Smooth muscle cell (in vitro differentiated cells): ENCODE measurements at regions not wholly inside any gene's neighbourhood (a gene's known extent, or its start where the extent isn't known, plus 50 kb on each side); places are given as distances from the start of the nearest gene placed in this dataset.

Experiments
- DNase-seq: peaks from one replicate; lab custom pipeline; 2025; ENCODE audit not compliant: unreplicated experiment; lab: John Stamatoyannopoulos, UW
- H2AFZ ChIP-seq: fragments of 200-600 bp; sonication (generic); 2 replicates; pipeline ENCODE4 v1.6.0; 2016; ENCODE audit warnings: antibody characterized with exemption, low read depth, mild to moderate bottlenecking
- H3F3A ChIP-seq: fragments of 200-600 bp; sonication (generic); 2 replicates; pipeline ENCODE4 v1.6.0; 2017; ENCODE audit warnings: antibody characterized with exemption, low read depth
- H3K27ac ChIP-seq: fragments of 200-600 bp; sonication (generic); 2 replicates; pipeline ENCODE4 v1.5.1; 2016; ENCODE audit warnings: low read depth, mild to moderate bottlenecking
- H3K27me3 ChIP-seq: fragments of 200-600 bp; sonication (generic); 2 replicates; pipeline ENCODE4 v1.6.1; 2016; ENCODE audit warnings: low read depth, mild to moderate bottlenecking
- H3K36me3 ChIP-seq: fragments of 200-600 bp; sonication (generic); 2 replicates; pipeline ENCODE4 v1.5.1; 2016; ENCODE audit warnings: low read depth
- H3K4me1 ChIP-seq: fragments of 200-600 bp; sonication (generic); 2 replicates; pipeline ENCODE4 v1.5.1; 2016; ENCODE audit warnings: low read depth
- H3K4me2 ChIP-seq: fragments of 200-600 bp; sonication (generic); 2 replicates; pipeline ENCODE4 v1.6.0; 2016; ENCODE audit warnings: mild to moderate bottlenecking
- H3K4me3 ChIP-seq: fragments of 200-600 bp; sonication (generic); 2 replicates; pipeline ENCODE4 v1.5.1; 2016; ENCODE audit warnings: mild to moderate bottlenecking
- H3K79me2 ChIP-seq: fragments of 200-600 bp; sonication (generic); 2 replicates; pipeline ENCODE4 v1.6.0; 2016; ENCODE audit warnings: low read depth, mild to moderate bottlenecking
- H3K9ac ChIP-seq: fragments of 200-600 bp; sonication (generic); 2 replicates; pipeline ENCODE4 v1.6.0; 2016; ENCODE audit warnings: low read depth
- H3K9me3 ChIP-seq: fragments of 200-600 bp; sonication (generic); replicated peaks from 2 replicates; pipeline ENCODE4 v1.5.1; 2016; ENCODE audit warnings: low read depth
- H4K20me1 ChIP-seq: fragments of 200-600 bp; sonication (generic); 2 replicates; pipeline ENCODE4 v1.6.0; 2016; ENCODE audit warnings: low read depth
- WGBS: methylation state at CpG from one replicate; pipeline ENCODE4 v1.1.7; 2016; ENCODE audit warnings: low lambda C conversion rate; 5-methylcytosine and 5-hydroxymethylcytosine counted together
- TF ChIP-seq, protein P1 (sequence below): fragments of 200-600 bp; sonication (generic); IDR thresholded peaks from 2 replicates; pipeline ENCODE4 v1.5.1; 2017; ENCODE audit warnings: borderline replicate concordance, mild to moderate bottlenecking, antibody characterized with exemption; ENCODE audit not compliant: insufficient read depth, poor library complexity, severe bottlenecking

DNA sequence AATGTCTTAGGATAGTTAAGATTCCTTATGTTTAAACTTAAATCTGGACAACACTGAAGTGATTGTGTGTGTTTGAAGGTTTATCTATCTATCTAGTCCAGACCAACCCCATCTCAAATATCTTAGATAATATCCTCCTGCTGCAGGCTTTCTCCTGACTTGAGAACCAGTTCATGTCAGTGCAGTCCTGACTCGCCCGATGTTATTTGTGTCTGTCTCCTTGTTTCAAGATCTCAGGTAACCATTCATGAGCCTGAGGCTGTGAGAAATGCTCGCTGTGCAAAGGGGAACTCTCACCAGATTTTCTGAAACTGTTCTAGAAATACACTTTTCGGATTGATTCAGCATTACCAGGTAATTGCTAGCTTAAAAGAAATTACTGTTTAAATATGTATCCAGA, 356.2 kb downstream of the SNAPC1 start:
- no peak for DNase-seq
- H3K9me3 ChIP-seq = no peaks in the 10 kb centered on the region
- no peak overlapping the region for H3K4me2 ChIP-seq
- TF ChIP-seq, protein P1, sequence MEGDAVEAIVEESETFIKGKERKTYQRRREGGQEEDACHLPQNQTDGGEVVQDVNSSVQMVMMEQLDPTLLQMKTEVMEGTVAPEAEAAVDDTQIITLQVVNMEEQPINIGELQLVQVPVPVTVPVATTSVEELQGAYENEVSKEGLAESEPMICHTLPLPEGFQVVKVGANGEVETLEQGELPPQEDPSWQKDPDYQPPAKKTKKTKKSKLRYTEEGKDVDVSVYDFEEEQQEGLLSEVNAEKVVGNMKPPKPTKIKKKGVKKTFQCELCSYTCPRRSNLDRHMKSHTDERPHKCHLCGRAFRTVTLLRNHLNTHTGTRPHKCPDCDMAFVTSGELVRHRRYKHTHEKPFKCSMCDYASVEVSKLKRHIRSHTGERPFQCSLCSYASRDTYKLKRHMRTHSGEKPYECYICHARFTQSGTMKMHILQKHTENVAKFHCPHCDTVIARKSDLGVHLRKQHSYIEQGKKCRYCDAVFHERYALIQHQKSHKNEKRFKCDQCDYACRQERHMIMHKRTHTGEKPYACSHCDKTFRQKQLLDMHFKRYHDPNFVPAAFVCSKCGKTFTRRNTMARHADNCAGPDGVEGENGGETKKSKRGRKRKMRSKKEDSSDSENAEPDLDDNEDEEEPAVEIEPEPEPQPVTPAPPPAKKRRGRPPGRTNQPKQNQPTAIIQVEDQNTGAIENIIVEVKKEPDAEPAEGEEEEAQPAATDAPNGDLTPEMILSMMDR = no peak
- peaks cover 100% of the 10 kb centered on the region for H3K27me3 ChIP-seq
- H3K36me3 ChIP-seq = no peaks in the 10 kb centered on the region
- no peaks in the 10 kb centered on the region for H3K4me1 ChIP-seq
- 78% methylated on average over 4 of the region's 4 CpGs for WGBS
- no peak overlapping the region for H3K27ac ChIP-seq
- no peaks in the 10 kb centered on the region for H3K79me2 ChIP-seq
- H4K20me1 ChIP-seq = no peaks in the 10 kb centered on the region
- no peak overlapping the region for H3K9ac ChIP-seq
- no peaks in the 10 kb centered on the region for H3F3A ChIP-seq
- no peak overlapping the region for H3K4me3 ChIP-seq
- H2AFZ ChIP-seq = no peak overlapping the region

DNA sequence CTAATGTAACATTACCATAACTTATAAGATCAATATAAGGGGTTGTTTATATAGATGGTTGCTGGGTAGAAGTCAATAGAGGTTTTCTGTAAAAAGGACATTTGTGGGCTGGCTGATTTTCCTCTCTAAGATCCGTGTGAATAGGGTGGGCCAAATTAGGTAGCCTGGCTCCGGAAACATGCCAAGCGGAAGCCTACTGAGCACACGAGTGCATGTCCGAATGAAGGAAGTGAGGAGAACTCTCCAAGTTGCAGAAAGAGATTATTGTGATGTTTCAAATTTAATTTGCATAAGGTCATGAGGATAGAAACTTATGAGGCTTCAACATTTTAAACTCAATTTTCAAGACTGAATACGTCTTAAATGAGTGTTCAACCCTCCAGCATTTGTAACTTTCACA, 356.7 kb downstream of the SNAPC1 start:
- H2AFZ ChIP-seq = no peak overlapping the region
- no peaks in the 10 kb centered on the region for H3F3A ChIP-seq
- H4K20me1 ChIP-seq = no peaks in the 10 kb centered on the region
- peaks cover 98% of the 10 kb centered on the region for H3K27me3 ChIP-seq
- no peak overlapping the region for H3K4me2 ChIP-seq
- no peaks in the 10 kb centered on the region for H3K79me2 ChIP-seq
- no peaks in the 10 kb centered on the region for H3K4me1 ChIP-seq
- WGBS = 75% methylated on average over 6 of the region's 6 CpGs
- TF ChIP-seq, protein P1 = no peak
- H3K4me3 ChIP-seq = no peak overlapping the region
- no peak overlapping the region for H3K27ac ChIP-seq
- no peaks in the 10 kb centered on the region for H3K36me3 ChIP-seq
- no peak for DNase-seq
- no peak overlapping the region for H3K9ac ChIP-seq
- no peaks in the 10 kb centered on the region for H3K9me3 ChIP-seq

DNA sequence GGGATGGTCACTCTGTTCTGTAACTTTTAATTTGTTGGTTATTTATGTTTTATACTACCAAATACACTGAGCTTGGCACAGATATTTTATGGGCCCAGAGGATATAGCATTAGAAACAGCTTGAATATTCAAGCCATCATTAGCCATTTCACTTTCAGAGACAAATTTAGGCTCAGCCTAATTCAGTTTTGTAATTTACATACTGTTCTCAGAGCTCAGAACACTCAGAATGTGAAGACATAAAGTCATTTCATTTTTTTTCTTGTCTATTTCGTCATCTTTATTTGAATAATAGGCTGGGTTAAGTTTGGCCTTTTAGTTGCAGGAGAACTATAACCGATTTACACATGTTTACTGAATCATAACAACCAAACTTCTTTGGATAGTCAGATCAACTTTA, 361.7 kb downstream of the SNAPC1 start:
- no peaks in the 10 kb centered on the region for H3F3A ChIP-seq
- no peak overlapping the region for H3K27ac ChIP-seq
- no peak overlapping the region for H3K4me2 ChIP-seq
- no peak overlapping the region for H3K9ac ChIP-seq
- no peaks in the 10 kb centered on the region for H3K4me1 ChIP-seq
- H3K9me3 ChIP-seq = no peaks in the 10 kb centered on the region
- WGBS = 95% methylated on average over 2 of the region's 2 CpGs
- H2AFZ ChIP-seq = no peak overlapping the region
- peaks cover 80% of the 10 kb centered on the region for H3K27me3 ChIP-seq
- no peak overlapping the region for H3K4me3 ChIP-seq
- no peaks in the 10 kb centered on the region for H3K79me2 ChIP-seq
- TF ChIP-seq, protein P1 = no peak
- H4K20me1 ChIP-seq = no peaks in the 10 kb centered on the region
- DNase-seq = no peak
- H3K36me3 ChIP-seq = no peaks in the 10 kb centered on the region

DNA sequence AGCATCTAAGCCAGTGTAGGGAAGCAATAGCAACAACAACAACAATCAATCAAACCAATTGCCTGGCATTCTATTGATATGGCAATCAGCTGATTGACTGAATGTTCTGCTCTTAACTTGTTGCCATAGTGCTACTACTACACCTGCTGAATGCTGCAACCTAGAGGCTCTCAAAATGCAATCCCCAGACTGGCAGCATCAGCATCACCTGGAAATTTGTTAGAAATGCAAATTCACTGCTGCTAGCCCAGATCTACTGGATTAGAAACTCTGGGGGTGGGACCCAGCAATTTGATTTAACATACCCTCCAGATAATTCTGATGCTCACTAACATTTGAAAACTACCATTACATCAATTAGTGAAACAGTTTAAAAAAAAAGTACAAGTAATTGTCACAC, 363.6 kb downstream of the SNAPC1 start:
- Histone ChIP-seq H3K4me1 (no peaks in the 10 kb centered on the region), H3K27ac (no peak overlapping the region)
- no peak for DNase-seq

More for the DNA sequence above, 363.6 kb downstream of the SNAPC1 start:
- Histone ChIP-seq H3K79me2 (no peaks in the 10 kb centered on the region), H3K36me3 (no peaks in the 10 kb centered on the region), H3K9ac (no peak overlapping the region), H4K20me1 (no peaks in the 10 kb centered on the region), H3K9me3 (no peaks in the 10 kb centered on the region), H3K4me2 (no peak overlapping the region), H3K4me3 (no peak overlapping the region), H2AFZ (no peak overlapping the region), H3F3A (no peaks in the 10 kb centered on the region), H3K27me3 (peaks cover 71% of the 10 kb centered on the region)
- TF ChIP-seq, protein P1 = no peak
